Inflammatory macrophage treated with lipopolysaccharide for 1 hour (primary cell): ENCODE measurements at regions not wholly inside any gene's neighbourhood (a gene's known extent, or its start where the extent isn't known, plus 50 kb on each side); places are given as distances from the start of the nearest gene placed in this dataset.

Experiments used
- DNase-seq, 2 donors: peaks; one replicate each; pipeline ENCODE4 v3.0.0-alpha.2; 2020 to 2022

GRCh38 chr5:74250304-74251102, 390.0 kb downstream of the ENC1 start:
- no peak for DNase-seq

- no peak for DNase-seq
Observed at GRCh38 chr5:74248576-74248975, 392.0 kb downstream of the ENC1 start.

- DNase-seq, result no peak
Observed at GRCh38 chr5:74244406-74244805, 396.1 kb downstream of the ENC1 start.

GRCh38 chr5:74243634-74244033, 396.9 kb downstream of the ENC1 start:
- no peak for DNase-seq

- no peak for DNase-seq
Observed at GRCh38 chr5:74242516-74242915, 398.0 kb downstream of the ENC1 start.

- DNase-seq, result no peak
Observed at GRCh38 chr5:74241751-74242140, 398.8 kb downstream of the ENC1 start.

- peak; percentile 44 to 57 for DNase-seq
Observed at GRCh38 chr5:74240783-74241750, 399.5 kb downstream of the ENC1 start.

GRCh38 chr5:74239261-74239660, 401.3 kb downstream of the ENC1 start:
- DNase-seq, result peak; percentile 80 to 85

GRCh38 chr5:74237571-74238145, 402.9 kb downstream of the ENC1 start:
- DNase-seq, result peak; percentile 12 to 16

- DNase-seq, result no peak
Observed at GRCh38 chr5:74235552-74235951, 405.0 kb downstream of the ENC1 start.

- DNase-seq, result peak in 1 of 2 donors; percentile 30
Observed at GRCh38 chr5:74233571-74233970, 407.0 kb downstream of the ENC1 start.

- DNase-seq, result no peak
Observed at GRCh38 chr5:74233091-74233490, 407.4 kb downstream of the ENC1 start.

GRCh38 chr5:74232276-74232675, 408.3 kb downstream of the ENC1 start:
- DNase-seq, result peak; percentile 57 to 75

GRCh38 chr5:74231697-74232096, 408.8 kb downstream of the ENC1 start:
- no peak for DNase-seq

- DNase-seq, result no peak
Observed at GRCh38 chr5:74226716-74227485, 413.6 kb downstream of the ENC1 start.

- DNase-seq, result no peak
Observed at GRCh38 chr5:74225587-74225986, 414.9 kb downstream of the ENC1 start.

GRCh38 chr5:74224331-74224730, 416.2 kb downstream of the ENC1 start:
- DNase-seq, result no peak

- DNase-seq, result no peak
Observed at GRCh38 chr5:74222806-74223205, 417.7 kb downstream of the ENC1 start.

GRCh38 chr5:74221413-74221812, 419.1 kb downstream of the ENC1 start:
- no peak for DNase-seq

GRCh38 chr5:74216012-74216411, 424.5 kb downstream of the ENC1 start:
- DNase-seq, result no peak

GRCh38 chr5:74212336-74212735, 428.2 kb downstream of the ENC1 start:
- DNase-seq, result peak in 1 of 2 donors; percentile 34

GRCh38 chr5:74209571-74209970, 431.0 kb downstream of the ENC1 start:
- DNase-seq, result no peak
